WTC11 (cell line): ENCODE measurements at regions not wholly inside any gene's neighbourhood (a gene's known extent, or its start where the extent isn't known, plus 50 kb on each side); places are given as distances from the start of the nearest gene placed in this dataset.

Source experiments
- ATAC-seq: fragments of 200-7000 bp; cut with Tn5 transposase; 2 replicates; pipeline ENCODE4 v1.10.0; 2021; ENCODE audit warnings: mild to moderate bottlenecking, moderate library complexity
- CTCF ChIA-PET: fragments of 300-600 bp; sonication (Branson Sonifier 250); formaldehyde crosslinking; loops from one replicate; lab custom pipeline; 2021; ENCODE audit warnings: antibody characterized with exemption; lab: Charles Lee
- POLR2A ChIA-PET: fragments of 350-600 bp; sonication (Branson Sonifier 250); formaldehyde crosslinking; loops from one replicate; lab custom pipeline; 2021; ENCODE audit warnings: antibody characterized with exemption; lab: Charles Lee
- DNase-seq: peaks from one replicate; pipeline ENCODE4 v3.0.0; 2021; ENCODE audit warnings: low spot score
- H3K27ac Mint-ChIP-seq: 2 replicates; pipeline ENCODE4 v1.8.0; 2021; ENCODE audit warnings: mixed read lengths
- H3K27me3 Mint-ChIP-seq: 2 replicates; pipeline ENCODE4 v1.8.0; 2021; ENCODE audit warnings: low read depth, mild to moderate bottlenecking, moderate library complexity, mixed read lengths
- H3K36me3 Mint-ChIP-seq: 2 replicates; pipeline ENCODE4 v1.8.0; 2021; ENCODE audit warnings: mixed read lengths
- H3K4me1 Mint-ChIP-seq: 2 replicates; pipeline ENCODE4 v1.8.0; 2022; ENCODE audit warnings: mixed read lengths
- H3K4me3 Mint-ChIP-seq: 2 replicates; pipeline ENCODE4 v1.8.0; 2021; ENCODE audit warnings: mild to moderate bottlenecking, moderate library complexity, mixed read lengths
- H3K9me3 Mint-ChIP-seq: 2 replicates; pipeline ENCODE4 v1.8.0; 2021; ENCODE audit warnings: mixed read lengths
- AFF4 ChIP-seq: sonication (generic); formaldehyde crosslinking; IDR thresholded peaks from 2 replicates; pipeline ENCODE4 v1.8.1; 2023; ENCODE audit warnings: mild to moderate bottlenecking, missing genetic modification reagents, borderline replicate concordance
- CREM ChIP-seq: sonication (generic); formaldehyde crosslinking; IDR thresholded peaks from 2 replicates; pipeline ENCODE4 v1.8.1; 2022; ENCODE audit warnings: mild to moderate bottlenecking, missing genetic modification reagents, moderate library complexity
- CTCF ChIP-seq: fragments of 200-600 bp; IDR thresholded peaks from 2 replicates; pipeline ENCODE4 v1.8.0; 2022; ENCODE audit warnings: antibody characterized with exemption
- E2F1 ChIP-seq: sonication (generic); formaldehyde crosslinking; IDR thresholded peaks from 2 replicates; pipeline ENCODE4 v1.8.0; 2022; ENCODE audit warnings: mild to moderate bottlenecking, missing genetic modification reagents
- E2F5 ChIP-seq: sonication (generic); formaldehyde crosslinking; IDR thresholded peaks from 2 replicates; pipeline ENCODE4 v1.8.1; 2022; ENCODE audit warnings: mild to moderate bottlenecking, moderate library complexity, missing genetic modification reagents
- EMX1 ChIP-seq: fragments of 250-450 bp; sonication (Bioruptor Pico); IDR thresholded peaks from 2 replicates; pipeline ENCODE4 v1.8.0; 2021; ENCODE audit warnings: mild to moderate bottlenecking
- ERG ChIP-seq: fragments of 250-450 bp; sonication (Bioruptor Pico); IDR thresholded peaks from 2 replicates; pipeline ENCODE4 v1.8.0; 2021; ENCODE audit warnings: mild to moderate bottlenecking
- ETV6 ChIP-seq: sonication (generic); formaldehyde crosslinking; IDR thresholded peaks from 2 replicates; pipeline ENCODE4 v1.8.1; 2022; ENCODE audit warnings: mild to moderate bottlenecking, missing genetic modification reagents
- FOXK1 ChIP-seq: sonication (generic); formaldehyde crosslinking; IDR thresholded peaks from 2 replicates; pipeline ENCODE4 v1.8.0; 2022; ENCODE audit warnings: mild to moderate bottlenecking, moderate library complexity, missing genetic modification reagents
- IRF1 ChIP-seq: sonication (generic); formaldehyde crosslinking; IDR thresholded peaks from 2 replicates; pipeline ENCODE4 v1.8.0; 2023; ENCODE audit warnings: missing genetic modification reagents
- JUN ChIP-seq: sonication (generic); formaldehyde crosslinking; IDR thresholded peaks from 2 replicates; pipeline ENCODE4 v1.8.0; 2023; ENCODE audit warnings: mild to moderate bottlenecking, missing genetic modification reagents
- KAT7 ChIP-seq: sonication (generic); formaldehyde crosslinking; IDR thresholded peaks from 2 replicates; pipeline ENCODE4 v1.8.1; 2023; ENCODE audit warnings: missing genetic modification reagents, mild to moderate bottlenecking, borderline replicate concordance
- MAX ChIP-seq: sonication (generic); formaldehyde crosslinking; IDR thresholded peaks from 2 replicates; pipeline ENCODE4 v1.8.0; 2022; ENCODE audit warnings: mild to moderate bottlenecking, missing genetic modification reagents
- NFE2L1 ChIP-seq: sonication (generic); formaldehyde crosslinking; IDR thresholded peaks from 2 replicates; pipeline ENCODE4 v1.8.1; 2023; ENCODE audit warnings: missing genetic modification reagents
- RORB ChIP-seq: fragments of 250-450 bp; sonication (Bioruptor Pico); IDR thresholded peaks from 2 replicates; pipeline ENCODE4 v1.9.0; 2021; ENCODE audit warnings: mild to moderate bottlenecking
- TEAD1 ChIP-seq: sonication (generic); formaldehyde crosslinking; IDR thresholded peaks from 2 replicates; pipeline ENCODE4 v1.8.0; 2022; ENCODE audit warnings: mild to moderate bottlenecking, missing genetic modification reagents
- TP53 ChIP-seq: sonication (generic); formaldehyde crosslinking; IDR thresholded peaks from 2 replicates; pipeline ENCODE4 v1.8.1; 2023; ENCODE audit warnings: mild to moderate bottlenecking, missing genetic modification reagents
- ZBTB21 ChIP-seq: sonication (generic); formaldehyde crosslinking; IDR thresholded peaks from 2 replicates; pipeline ENCODE4 v1.8.1; 2023; ENCODE audit warnings: mild to moderate bottlenecking, missing genetic modification reagents, borderline replicate concordance
- ZNF121 ChIP-seq: sonication (generic); formaldehyde crosslinking; IDR thresholded peaks from 2 replicates; pipeline ENCODE4 v1.8.0; 2023; ENCODE audit warnings: missing genetic modification reagents
- ZNF396 ChIP-seq: fragments of 250-450 bp; sonication (Bioruptor Pico); IDR thresholded peaks from 2 replicates; pipeline ENCODE4 v1.8.0; 2021; ENCODE audit warnings: mild to moderate bottlenecking, moderate library complexity, borderline replicate concordance

- no peak overlapping the region for H3K27ac Mint-ChIP-seq
- CTCF ChIA-PET, result no interaction called here
- peaks cover 13% of the 10 kb centered on the region for H3K4me1 Mint-ChIP-seq
- no peaks in the 10 kb centered on the region; the same call in 1 of the 2 replicates for H3K27me3 Mint-ChIP-seq
- POLR2A ChIA-PET, result no interaction called here
- no peaks in the 10 kb centered on the region for H3K36me3 Mint-ChIP-seq
- no peak for DNase-seq
- H3K9me3 Mint-ChIP-seq, result peaks cover 11% of the 10 kb centered on the region
- TF ChIP-seq ZNF396 (CRISPR knock-in tag) (no peak), RORB (CRISPR knock-in tag) (no peak), NFE2L1 (CRISPR knock-in tag) (no peak), E2F5 (CRISPR knock-in tag) (no peak), MAX (CRISPR knock-in tag) (no peak), CTCF (no peak), JUN (CRISPR knock-in tag) (no peak), TP53 (CRISPR knock-in tag) (no peak), AFF4 (no peak), ERG (CRISPR knock-in tag) (no peak), EMX1 (CRISPR knock-in tag) (no peak), CREM (CRISPR knock-in tag) (no peak), KAT7 (no peak)
- H3K4me3 Mint-ChIP-seq, result no peak overlapping the region
- ATAC-seq, result no peak
Observed at GRCh38 chr7:36072620-36073019, 80.4 kb upstream of the EEPD1 start.

- no peak for ATAC-seq
- no peaks in the 10 kb centered on the region; the same call in none of the 2 replicates for H3K27me3 Mint-ChIP-seq
- peaks cover 11% of the 10 kb centered on the region for H3K9me3 Mint-ChIP-seq
- H3K4me3 Mint-ChIP-seq, result no peak overlapping the region
- no peak for DNase-seq
- TF ChIP-seq ZBTB21, result no peak
- no peak for TF ChIP-seq ETV6 (CRISPR knock-in tag)
- no peak for TF ChIP-seq ZNF121 (CRISPR knock-in tag)
- no peak for TF ChIP-seq FOXK1 (CRISPR knock-in tag)
- no peak for TF ChIP-seq IRF1
- no peak for TF ChIP-seq TEAD1 (CRISPR knock-in tag)
- no peak for TF ChIP-seq E2F1
- POLR2A ChIA-PET, result no interaction called here
- H3K27ac Mint-ChIP-seq, result 0 out of 2 replicates have a peak overlapping the region, but pooled peaks have one; percentile 72
- CTCF ChIA-PET, result no interaction called here
- peaks cover 13% of the 10 kb centered on the region for H3K4me1 Mint-ChIP-seq
- H3K36me3 Mint-ChIP-seq, result no peaks in the 10 kb centered on the region
Observed at GRCh38 chr7:36075561-36075960, 77.5 kb upstream of the EEPD1 start.
